WERI-Rb-1 (cell line): ENCODE measurements at regions not wholly inside any gene's neighbourhood (a gene's known extent, or its start where the extent isn't known, plus 50 kb on each side); places are given as distances from the start of the nearest gene placed in this dataset.

Experiments
- DNase-seq: peaks from one replicate; pipeline ENCODE4 v3.0.0-alpha.2; 2020
- H3K27ac ChIP-seq: fragments of 250-450 bp; sonication (Bioruptor Pico); 2 replicates; pipeline ENCODE4 v1.5.1; 2020; ENCODE audit warnings: mild to moderate bottlenecking, moderate library complexity
- H3K27me3 ChIP-seq: fragments of 250-450 bp; sonication (Bioruptor Pico); 2 replicates; pipeline ENCODE4 v1.5.1; 2021; ENCODE audit warnings: mild to moderate bottlenecking, low read depth, moderate library complexity; ENCODE audit not compliant: insufficient read depth, severe bottlenecking
- H3K36me3 ChIP-seq: fragments of 250-450 bp; sonication (Bioruptor Pico); 2 replicates; pipeline ENCODE4 v1.5.1; 2020; ENCODE audit warnings: mild to moderate bottlenecking, moderate library complexity
- H3K4me3 ChIP-seq: 2 replicates; pipeline ENCODE4 v1.5.1; 2011; ENCODE audit warnings: low read depth, mild to moderate bottlenecking, control low read depth, low read length
- H3K9me3 ChIP-seq: fragments of 250-450 bp; sonication (Bioruptor Pico); 2 replicates; pipeline ENCODE4 v1.5.1; 2021; ENCODE audit warnings: mild to moderate bottlenecking, moderate library complexity; ENCODE audit not compliant: severe bottlenecking
- TF ChIP-seq, protein P1 (sequence below): IDR thresholded peaks from 2 replicates; pipeline ENCODE4 v1.5.1; 2011; ENCODE audit warnings: low read depth, mild to moderate bottlenecking, control low read depth, inconsistent platforms, low read length

GRCh38 chr2:78070693-78071092 lies 548.5 kb upstream of the LRRTM4 start:
- TF ChIP-seq, protein P1, sequence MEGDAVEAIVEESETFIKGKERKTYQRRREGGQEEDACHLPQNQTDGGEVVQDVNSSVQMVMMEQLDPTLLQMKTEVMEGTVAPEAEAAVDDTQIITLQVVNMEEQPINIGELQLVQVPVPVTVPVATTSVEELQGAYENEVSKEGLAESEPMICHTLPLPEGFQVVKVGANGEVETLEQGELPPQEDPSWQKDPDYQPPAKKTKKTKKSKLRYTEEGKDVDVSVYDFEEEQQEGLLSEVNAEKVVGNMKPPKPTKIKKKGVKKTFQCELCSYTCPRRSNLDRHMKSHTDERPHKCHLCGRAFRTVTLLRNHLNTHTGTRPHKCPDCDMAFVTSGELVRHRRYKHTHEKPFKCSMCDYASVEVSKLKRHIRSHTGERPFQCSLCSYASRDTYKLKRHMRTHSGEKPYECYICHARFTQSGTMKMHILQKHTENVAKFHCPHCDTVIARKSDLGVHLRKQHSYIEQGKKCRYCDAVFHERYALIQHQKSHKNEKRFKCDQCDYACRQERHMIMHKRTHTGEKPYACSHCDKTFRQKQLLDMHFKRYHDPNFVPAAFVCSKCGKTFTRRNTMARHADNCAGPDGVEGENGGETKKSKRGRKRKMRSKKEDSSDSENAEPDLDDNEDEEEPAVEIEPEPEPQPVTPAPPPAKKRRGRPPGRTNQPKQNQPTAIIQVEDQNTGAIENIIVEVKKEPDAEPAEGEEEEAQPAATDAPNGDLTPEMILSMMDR: no peak
- Histone ChIP-seq H3K27ac (no peak overlapping the region), H3K27me3 (no peaks in the 10 kb centered on the region), H3K9me3 (no peaks in the 10 kb centered on the region), H3K36me3 (no peaks in the 10 kb centered on the region), H3K4me3 (no peak overlapping the region)
- DNase-seq: no peak

DNA sequence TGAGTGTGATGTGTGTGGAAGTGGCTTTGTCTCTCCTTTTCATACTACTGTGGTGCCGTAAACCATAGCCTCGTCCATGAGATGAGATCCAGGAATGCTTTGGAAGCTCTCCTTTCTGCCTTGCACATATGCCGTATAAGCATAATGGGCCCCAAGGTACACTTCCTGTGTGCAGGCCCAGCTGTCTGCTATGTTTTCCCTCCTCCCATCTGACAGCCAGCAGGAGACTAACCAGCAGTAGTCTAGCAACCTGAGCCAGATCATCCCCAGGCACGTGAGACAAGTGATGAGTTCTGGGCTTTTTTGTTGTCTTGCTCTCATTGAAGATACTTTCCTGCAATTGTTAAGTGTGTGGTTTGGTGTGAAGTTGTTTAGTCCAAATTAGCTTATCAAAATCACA lies 555.5 kb upstream of the LRRTM4 start:
- TF ChIP-seq, protein P1: no peak
- DNase-seq: peak; percentile 74
- H3K27ac ChIP-seq: no peak overlapping the region
- H3K36me3 ChIP-seq: no peaks in the 10 kb centered on the region
- no peak overlapping the region for H3K4me3 ChIP-seq
- no peaks in the 10 kb centered on the region for H3K9me3 ChIP-seq
- no peaks in the 10 kb centered on the region for H3K27me3 ChIP-seq

GRCh38 chr2:78082555-78082954 lies 560.4 kb upstream of the LRRTM4 start:
- Histone ChIP-seq H3K27me3 (no peaks in the 10 kb centered on the region), H3K4me3 (no peak overlapping the region), H3K9me3 (peaks cover 3% of the 10 kb centered on the region), H3K27ac (no peak overlapping the region), H3K36me3 (no peaks in the 10 kb centered on the region)
- TF ChIP-seq, protein P1: no peak
- DNase-seq: no peak

- no peak overlapping the region for H3K27ac ChIP-seq
- no peaks in the 10 kb centered on the region for H3K27me3 ChIP-seq
- DNase-seq: no peak
- H3K9me3 ChIP-seq: no peaks in the 10 kb centered on the region
- TF ChIP-seq, protein P1: no peak
- H3K4me3 ChIP-seq: no peak overlapping the region
- H3K36me3 ChIP-seq: no peaks in the 10 kb centered on the region
These were observed 571.3 kb upstream of the LRRTM4 start for GRCh38 chr2:78093436-78093835.

- Histone ChIP-seq H3K9me3 (peaks cover 6% of the 10 kb centered on the region), H3K27me3 (no peaks in the 10 kb centered on the region), H3K27ac (no peak overlapping the region), H3K36me3 (no peaks in the 10 kb centered on the region), H3K4me3 (no peak overlapping the region)
- no peak for DNase-seq
- TF ChIP-seq, protein P1: no peak
These were observed 587.1 kb upstream of the LRRTM4 start for GRCh38 chr2:78109272-78109671.

- no peaks in the 10 kb centered on the region for H3K36me3 ChIP-seq
- TF ChIP-seq, protein P1: no peak
- no peak for DNase-seq
- H3K4me3 ChIP-seq: no peak overlapping the region
- no peaks in the 10 kb centered on the region for H3K27me3 ChIP-seq
- H3K9me3 ChIP-seq: no peaks in the 10 kb centered on the region
- no peak overlapping the region for H3K27ac ChIP-seq
These were observed 593.1 kb upstream of the LRRTM4 start for GRCh38 chr2:78115291-78115690.
